UCSD-AML1 (cell line): ENCODE measurements at regions not wholly inside any gene's neighbourhood (a gene's known extent, or its start where the extent isn't known, plus 50 kb on each side); places are given as distances from the start of the nearest gene placed in this dataset.

Source experiments
- DNase-seq: peaks from one replicate; lab custom pipeline; 2025; ENCODE audit not compliant: unreplicated experiment; lab: John Stamatoyannopoulos, UW

GRCh38 chr9:31394015-31394473 is 990.4 kb upstream of the ACO1 start:
- no peak for DNase-seq

- no peak for DNase-seq
Observed at GRCh38 chr9:31412081-31412480, 972.4 kb upstream of the ACO1 start.

GRCh38 chr9:31415164-31415563 is 969.3 kb upstream of the ACO1 start:
- no peak for DNase-seq

- no peak for DNase-seq
Observed at GRCh38 chr9:31418419-31418818, 966.0 kb upstream of the ACO1 start.

GRCh38 chr9:31443630-31444457 is 940.6 kb upstream of the ACO1 start:
- DNase-seq: peak; percentile 3

- no peak for DNase-seq
Observed at GRCh38 chr9:31445357-31445756, 939.1 kb upstream of the ACO1 start.

- DNase-seq: no peak
Observed at GRCh38 chr9:31445960-31446359, 938.5 kb upstream of the ACO1 start.

GRCh38 chr9:31467075-31467474 is 917.4 kb upstream of the ACO1 start:
- DNase-seq: no peak

GRCh38 chr9:31470051-31470450 is 914.4 kb upstream of the ACO1 start:
- DNase-seq: no peak

GRCh38 chr9:31471010-31471409 is 913.4 kb upstream of the ACO1 start:
- no peak for DNase-seq

GRCh38 chr9:31486630-31487029 is 897.8 kb upstream of the ACO1 start:
- DNase-seq: no peak

GRCh38 chr9:31490551-31491106 is 893.8 kb upstream of the ACO1 start:
- no peak for DNase-seq

- DNase-seq: no peak
Observed at GRCh38 chr9:31492229-31492628, 892.2 kb upstream of the ACO1 start.

GRCh38 chr9:31500422-31500821 is 884.0 kb upstream of the ACO1 start:
- no peak for DNase-seq

GRCh38 chr9:31519011-31519410 is 865.4 kb upstream of the ACO1 start:
- no peak for DNase-seq

GRCh38 chr9:31519424-31519823 is 865.0 kb upstream of the ACO1 start:
- no peak for DNase-seq

- no peak for DNase-seq
Observed at GRCh38 chr9:31519826-31520225, 864.6 kb upstream of the ACO1 start.

- DNase-seq: no peak
Observed at GRCh38 chr9:31520301-31521085, 864.0 kb upstream of the ACO1 start.

- DNase-seq: no peak
Observed at GRCh38 chr9:31535651-31536050, 848.8 kb upstream of the ACO1 start.

GRCh38 chr9:31536471-31536870 is 848.0 kb upstream of the ACO1 start:
- no peak for DNase-seq

GRCh38 chr9:31541721-31542281 is 842.6 kb upstream of the ACO1 start:
- no peak for DNase-seq
